B cell (primary cell): ENCODE measurements at regions not wholly inside any gene's neighbourhood (a gene's known extent, or its start where the extent isn't known, plus 50 kb on each side); places are given as distances from the start of the nearest gene placed in this dataset.

Experiments
- ATAC-seq: fragments of 200-7000 bp; cut with Tn5 transposase; one replicate; pipeline ENCODE4 v1.10.0; 2021; ENCODE audit warnings: low read depth, mild to moderate bottlenecking, moderate number of reproducible peaks, moderate library complexity
- CTCF ChIA-PET: fragments of 350-600 bp; sonication (Branson Sonifier 250); formaldehyde crosslinking; loops from one replicate; lab custom pipeline; 2021; ENCODE audit warnings: antibody characterized with exemption, inconsistent platforms; lab: Charles Lee
- POLR2A ChIA-PET: fragments of 350-600 bp; sonication (Branson Sonifier 250); formaldehyde crosslinking; loops from one replicate; lab custom pipeline; 2021; ENCODE audit warnings: antibody characterized with exemption; lab: Charles Lee
- DNase-seq: peaks from one replicate; pipeline ENCODE4 v3.0.0; 2013
- H2AFZ ChIP-seq: 2 replicates; pipeline ENCODE4 v1.6.1; 2012; ENCODE audit warnings: mild to moderate bottlenecking, low read depth, low read length; ENCODE audit not compliant: insufficient read depth, poor library complexity, severe bottlenecking
- H3K27ac ChIP-seq, 2 donors: 1 replicate in 1 of 2; 2 replicates in 1 of 2; pipeline ENCODE4 v1.5.1; 2012 to 2013; ENCODE audit warnings: low read length in 2 of 2, mild to moderate bottlenecking in 2 of 2, moderate library complexity in 1 of 2
- H3K27me3 ChIP-seq, 4 experiments: fragments of 200-600 bp in 1 of 4; sonication (generic) in 1 of 4; replicated peaks in 1 of 4; 1 replicate in 2 of 4; 2 replicates in 2 of 4; pipeline versions ENCODE4 v1.6.1 to v1.7.0; 2013 to 2016; ENCODE audit warnings: low read length in 3 of 4, mild to moderate bottlenecking in 2 of 4, mixed read lengths in 1 of 4, moderate library complexity in 1 of 4; ENCODE audit not compliant: insufficient read depth in 4 of 4, control insufficient read depth in 3 of 4; ENCODE audit errors: control extremely low read depth in 1 of 4
- H3K36me3 ChIP-seq, 2 experiments: replicated peaks in 1 of 2; 1 replicate in 1 of 2; 2 replicates in 1 of 2; pipeline versions ENCODE4 v1.6.1 to v1.7.1; 2013; ENCODE audit warnings: low read length in 1 of 2; ENCODE audit not compliant: insufficient read depth in 2 of 2, control insufficient read depth in 1 of 2; ENCODE audit errors: control extremely low read depth in 1 of 2, extremely low read depth in 1 of 2
- H3K4me1 ChIP-seq, 2 donors: fragments of 200-600 bp in 1 of 2; sonication (generic) in 1 of 2; 1 replicate in 1 of 2; 2 replicates in 1 of 2; pipeline versions ENCODE4 v1.5.1 to v1.6.1; 2013 to 2017; ENCODE audit warnings: low read length in 2 of 2; ENCODE audit not compliant: control insufficient read depth in 2 of 2, insufficient read depth in 2 of 2
- H3K4me2 ChIP-seq: replicated peaks from 2 replicates; pipeline ENCODE3; 2012; ENCODE audit warnings: mild to moderate bottlenecking, low read depth, low read length; ENCODE audit not compliant: poor library complexity, severe bottlenecking
- H3K4me3 ChIP-seq, 5 experiments: fragments of 200-600 bp in 1 of 5; sonication (generic) in 1 of 5; 1 replicate in 3 of 5; 2 replicates in 2 of 5; pipeline versions ENCODE4 v1.5.1 to v1.7.0; 2011 to 2016; ENCODE audit warnings: low read length in 4 of 5, mild to moderate bottlenecking in 4 of 5, low read depth in 2 of 5, control low read depth in 1 of 5, moderate library complexity in 1 of 5; ENCODE audit not compliant: insufficient read depth in 1 of 5; ENCODE audit errors: control extremely low read depth in 1 of 5, extremely low read depth in 1 of 5
- H3K79me2 ChIP-seq: fragments of 200-600 bp; sonication (generic); one replicate; pipeline ENCODE4 v1.6.0; 2016; ENCODE audit warnings: low read length; ENCODE audit not compliant: control insufficient read depth, insufficient read depth
- H3K9ac ChIP-seq: fragments of 200-600 bp; sonication (generic); 2 replicates; pipeline ENCODE4 v1.6.1; 2017; ENCODE audit warnings: mild to moderate bottlenecking, low read length, moderate library complexity
- H3K9me3 ChIP-seq, 3 donors: one replicate each; pipeline versions ENCODE4 v1.6.1 to v1.7.1; 2013; ENCODE audit warnings: low read length in 2 of 3; ENCODE audit not compliant: control insufficient read depth in 2 of 3, insufficient read depth in 1 of 3; ENCODE audit errors: control extremely low read depth in 1 of 3
- H4K20me1 ChIP-seq: 2 replicates; pipeline ENCODE4 v1.6.0; 2012; ENCODE audit warnings: mild to moderate bottlenecking, low read length; ENCODE audit not compliant: insufficient read depth, control insufficient read depth, poor library complexity, severe bottlenecking
- H3K27ac Mint-ChIP-seq: one replicate; pipeline ENCODE4 v1.8.0; 2021; ENCODE audit warnings: mixed read lengths
- H3K27me3 Mint-ChIP-seq: one replicate; pipeline ENCODE4 v1.8.0; 2021; ENCODE audit warnings: mixed read lengths
- H3K4me1 Mint-ChIP-seq: one replicate; pipeline ENCODE4 v1.8.0; 2021; ENCODE audit warnings: mixed read lengths
- H3K4me3 Mint-ChIP-seq: one replicate; pipeline ENCODE4 v1.8.0; 2021; ENCODE audit warnings: mixed read lengths
- H3K9me3 Mint-ChIP-seq: one replicate; pipeline ENCODE4 v1.8.0; 2022; ENCODE audit warnings: mixed read lengths; ENCODE audit not compliant: insufficient read depth
- EZH2 ChIP-seq: IDR thresholded peaks from 2 replicates; pipeline ENCODE4 v1.6.1; 2012; ENCODE audit warnings: borderline replicate concordance, low read depth, mild to moderate bottlenecking, moderate library complexity, low read length; ENCODE audit not compliant: insufficient read depth, poor library complexity, severe bottlenecking
- WGBS: methylation state at CpG from one replicate; pipeline ENCODE4 v1.1.5; 2013; ENCODE audit warnings: missing lambda C conversion rate; ENCODE audit not compliant: insufficient coverage; 5-methylcytosine and 5-hydroxymethylcytosine counted together
- intact Hi-C: fragments of 100-400 bp; cut with micrococcal nuclease; formaldehyde crosslinking; loops from one replicate; pipeline ENCODE4 v1.10.0; 2022
- TF ChIP-seq, protein P1 (sequence below): fragments of 200-600 bp; IDR thresholded peaks from one replicate; pipeline ENCODE4 v1.8.0; 2022; ENCODE audit warnings: antibody characterized with exemption, mild to moderate bottlenecking

DNA sequence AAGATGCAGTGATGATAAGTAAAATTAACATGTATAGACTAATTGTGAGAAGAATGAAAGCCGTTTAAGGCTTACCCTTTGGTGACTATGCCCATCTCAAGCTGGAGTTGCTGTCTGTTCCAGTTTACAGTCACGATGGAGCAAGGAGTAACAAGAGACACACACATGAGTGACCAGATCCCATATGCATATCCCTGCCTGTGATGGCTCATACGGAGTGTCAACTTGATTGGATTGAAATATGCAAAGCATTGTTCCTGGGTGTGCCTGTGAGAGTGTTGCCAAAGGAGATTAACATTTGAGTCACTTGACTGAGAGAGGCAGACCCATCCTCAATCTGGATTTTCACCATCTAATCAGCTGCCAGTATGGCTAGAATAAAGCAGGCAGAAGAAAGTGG is 786.8 kb downstream of the FAM181B start:
- Histone ChIP-seq H3K4me3 (no peak overlapping the region), H3K4me2 (no peak overlapping the region), H3K27me3 (no peaks in the 10 kb centered on the region), H3K36me3 (no peaks in the 10 kb centered on the region), H3K9me3 (peaks cover 0 to 3% (median 0%) of the 10 kb centered on the region in 3 donors), H3K79me2 (no peaks in the 10 kb centered on the region), H2AFZ (no peak overlapping the region), H3K9ac (no peak overlapping the region), H4K20me1 (no peaks in the 10 kb centered on the region), H3K4me1 (no peaks in the 10 kb centered on the region), H3K27ac (no peak overlapping the region)
- ChIA-PET POLR2A (no interaction called here), CTCF (no interaction called here)
- no peaks in the 10 kb centered on the region for H3K4me1 Mint-ChIP-seq
- no peak overlapping the region for H3K27ac Mint-ChIP-seq
- no peaks in the 10 kb centered on the region for H3K9me3 Mint-ChIP-seq
- intact Hi-C loops = no loop called here
- DNase-seq (no peak), ATAC-seq (no peak)
- H3K27me3 Mint-ChIP-seq = no peaks in the 10 kb centered on the region
- no peak for TF ChIP-seq EZH2
- TF ChIP-seq, protein P1, sequence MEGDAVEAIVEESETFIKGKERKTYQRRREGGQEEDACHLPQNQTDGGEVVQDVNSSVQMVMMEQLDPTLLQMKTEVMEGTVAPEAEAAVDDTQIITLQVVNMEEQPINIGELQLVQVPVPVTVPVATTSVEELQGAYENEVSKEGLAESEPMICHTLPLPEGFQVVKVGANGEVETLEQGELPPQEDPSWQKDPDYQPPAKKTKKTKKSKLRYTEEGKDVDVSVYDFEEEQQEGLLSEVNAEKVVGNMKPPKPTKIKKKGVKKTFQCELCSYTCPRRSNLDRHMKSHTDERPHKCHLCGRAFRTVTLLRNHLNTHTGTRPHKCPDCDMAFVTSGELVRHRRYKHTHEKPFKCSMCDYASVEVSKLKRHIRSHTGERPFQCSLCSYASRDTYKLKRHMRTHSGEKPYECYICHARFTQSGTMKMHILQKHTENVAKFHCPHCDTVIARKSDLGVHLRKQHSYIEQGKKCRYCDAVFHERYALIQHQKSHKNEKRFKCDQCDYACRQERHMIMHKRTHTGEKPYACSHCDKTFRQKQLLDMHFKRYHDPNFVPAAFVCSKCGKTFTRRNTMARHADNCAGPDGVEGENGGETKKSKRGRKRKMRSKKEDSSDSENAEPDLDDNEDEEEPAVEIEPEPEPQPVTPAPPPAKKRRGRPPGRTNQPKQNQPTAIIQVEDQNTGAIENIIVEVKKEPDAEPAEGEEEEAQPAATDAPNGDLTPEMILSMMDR = no peak
- 80% methylated on average over 3 of the region's 3 CpGs for WGBS
- H3K4me3 Mint-ChIP-seq = no peak overlapping the region

DNA sequence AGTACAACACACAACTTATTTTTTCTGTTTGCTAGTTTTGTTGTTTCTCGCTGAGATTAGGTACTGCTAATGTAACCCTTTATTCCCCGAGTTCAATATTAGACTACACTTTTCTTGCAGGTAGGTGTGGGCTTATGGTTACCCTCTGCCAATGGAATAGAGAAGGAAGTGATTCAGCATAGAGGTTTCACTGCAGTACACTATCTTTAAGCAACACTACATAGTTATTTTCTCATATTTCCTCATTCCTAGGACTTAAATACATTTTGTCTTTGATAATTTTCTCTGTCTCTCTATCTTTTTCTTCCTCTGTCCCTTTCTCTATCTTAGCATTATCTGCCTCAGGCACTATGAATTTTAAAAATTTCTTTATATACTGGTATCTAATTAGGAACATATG is 791.0 kb downstream of the FAM181B start:
- ChIA-PET POLR2A (no interaction called here), CTCF (no interaction called here)
- ATAC-seq = no peak
- H3K9ac ChIP-seq = no peak overlapping the region
- peaks cover 0 to 4% (median 0%) of the 10 kb centered on the region in 3 donors for H3K9me3 ChIP-seq
- DNase-seq = no peak
- H3K27me3 ChIP-seq = no peaks in the 10 kb centered on the region
- TF ChIP-seq EZH2 = no peak
- TF ChIP-seq, protein P1 = no peak
- Mint-ChIP-seq H3K4me1 (no peaks in the 10 kb centered on the region), H3K4me3 (no peak overlapping the region), H3K27ac (no peak overlapping the region), H3K27me3 (no peaks in the 10 kb centered on the region), H3K9me3 (peaks cover 3% of the 10 kb centered on the region)
- H3K4me3 ChIP-seq = no peak overlapping the region
- intact Hi-C loops = no loop called here
- no peak overlapping the region for H2AFZ ChIP-seq
- H3K4me2 ChIP-seq = no peak overlapping the region
- no CpG with 5 or more reads among the region's 2 CpGs for WGBS
- H3K4me1 ChIP-seq = no peaks in the 10 kb centered on the region
- H4K20me1 ChIP-seq = no peaks in the 10 kb centered on the region
- H3K36me3 ChIP-seq = no peaks in the 10 kb centered on the region
- H3K27ac ChIP-seq = no peak overlapping the region
- no peaks in the 10 kb centered on the region for H3K79me2 ChIP-seq
